Mammary epithelial cell (primary cell): ENCODE measurements at regions not wholly inside any gene's neighbourhood (a gene's known extent, or its start where the extent isn't known, plus 50 kb on each side); places are given as distances from the start of the nearest gene placed in this dataset.

Experiments used
- EZH2 ChIP-seq: IDR thresholded peaks from 2 replicates; pipeline ENCODE4 v1.6.1; 2012; ENCODE audit warnings: low read length, inconsistent platforms, borderline replicate concordance
- TF ChIP-seq, protein P1 (sequence below), 2 donors: IDR thresholded peaks in 1 of 2; conservative IDR thresholded peaks in 1 of 2; 2 replicates each; pipeline ENCODE4 v1.5.1; 2011 to 2012; ENCODE audit warnings: inconsistent platforms in 2 of 2, low read length in 2 of 2, mild to moderate bottlenecking in 2 of 2, control low read depth in 1 of 2, low read depth in 1 of 2; ENCODE audit not compliant: insufficient read depth in 1 of 2; ENCODE audit errors: extremely low read depth in 1 of 2

DNA sequence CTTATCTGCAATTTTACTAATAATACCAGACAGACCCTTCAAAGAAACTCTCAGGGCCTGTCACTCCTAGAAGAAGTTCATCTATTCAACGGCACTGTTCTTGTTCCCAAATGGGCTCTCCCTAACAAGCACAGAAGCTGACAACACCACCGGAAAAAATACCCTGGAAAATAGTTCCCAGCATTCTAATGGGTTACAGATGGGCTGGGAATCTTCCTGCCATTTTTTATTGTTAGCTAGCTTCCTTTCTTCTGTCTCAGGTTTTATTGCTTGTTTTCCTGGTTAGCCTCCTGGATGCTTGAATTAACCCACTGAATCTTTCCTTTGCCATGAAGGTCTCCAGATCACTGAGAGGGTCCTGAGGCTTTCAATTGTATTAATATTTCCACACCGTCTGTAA lies 689.8 kb upstream of the NRP1 start:
- TF ChIP-seq, protein P1, sequence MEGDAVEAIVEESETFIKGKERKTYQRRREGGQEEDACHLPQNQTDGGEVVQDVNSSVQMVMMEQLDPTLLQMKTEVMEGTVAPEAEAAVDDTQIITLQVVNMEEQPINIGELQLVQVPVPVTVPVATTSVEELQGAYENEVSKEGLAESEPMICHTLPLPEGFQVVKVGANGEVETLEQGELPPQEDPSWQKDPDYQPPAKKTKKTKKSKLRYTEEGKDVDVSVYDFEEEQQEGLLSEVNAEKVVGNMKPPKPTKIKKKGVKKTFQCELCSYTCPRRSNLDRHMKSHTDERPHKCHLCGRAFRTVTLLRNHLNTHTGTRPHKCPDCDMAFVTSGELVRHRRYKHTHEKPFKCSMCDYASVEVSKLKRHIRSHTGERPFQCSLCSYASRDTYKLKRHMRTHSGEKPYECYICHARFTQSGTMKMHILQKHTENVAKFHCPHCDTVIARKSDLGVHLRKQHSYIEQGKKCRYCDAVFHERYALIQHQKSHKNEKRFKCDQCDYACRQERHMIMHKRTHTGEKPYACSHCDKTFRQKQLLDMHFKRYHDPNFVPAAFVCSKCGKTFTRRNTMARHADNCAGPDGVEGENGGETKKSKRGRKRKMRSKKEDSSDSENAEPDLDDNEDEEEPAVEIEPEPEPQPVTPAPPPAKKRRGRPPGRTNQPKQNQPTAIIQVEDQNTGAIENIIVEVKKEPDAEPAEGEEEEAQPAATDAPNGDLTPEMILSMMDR (conservative IDR thresholded peaks at IDR 0.05 in 1 of 2, IDR thresholded peaks at IDR 0.05 in 1 of 2; ENCODE audit: extremely low read depth in 1 of 2, insufficient read depth in 1 of 2, low read depth in 1 of 2, low read length in 2 of 2), result no peak
- no peak for TF ChIP-seq EZH2
